B cell (primary cell): ENCODE measurements at regions not wholly inside any gene's neighbourhood (a gene's known extent, or its start where the extent isn't known, plus 50 kb on each side); places are given as distances from the start of the nearest gene placed in this dataset.

Experiments
- ATAC-seq: fragments of 200-7000 bp; cut with Tn5 transposase; one replicate; pipeline ENCODE4 v1.10.0; 2021; ENCODE audit warnings: low read depth, mild to moderate bottlenecking, moderate number of reproducible peaks, moderate library complexity
- CTCF ChIA-PET: fragments of 350-600 bp; sonication (Branson Sonifier 250); formaldehyde crosslinking; loops from one replicate; lab custom pipeline; 2021; ENCODE audit warnings: antibody characterized with exemption, inconsistent platforms; lab: Charles Lee
- POLR2A ChIA-PET: fragments of 350-600 bp; sonication (Branson Sonifier 250); formaldehyde crosslinking; loops from one replicate; lab custom pipeline; 2021; ENCODE audit warnings: antibody characterized with exemption; lab: Charles Lee
- DNase-seq: peaks from one replicate; pipeline ENCODE4 v3.0.0; 2013
- H2AFZ ChIP-seq: 2 replicates; pipeline ENCODE4 v1.6.1; 2012; ENCODE audit warnings: mild to moderate bottlenecking, low read depth, low read length; ENCODE audit not compliant: insufficient read depth, poor library complexity, severe bottlenecking
- H3K27ac ChIP-seq, 2 donors: 1 replicate in 1 of 2; 2 replicates in 1 of 2; pipeline ENCODE4 v1.5.1; 2012 to 2013; ENCODE audit warnings: low read length in 2 of 2, mild to moderate bottlenecking in 2 of 2, moderate library complexity in 1 of 2
- H3K27me3 ChIP-seq, 4 experiments: fragments of 200-600 bp in 1 of 4; sonication (generic) in 1 of 4; replicated peaks in 1 of 4; 1 replicate in 2 of 4; 2 replicates in 2 of 4; pipeline versions ENCODE4 v1.6.1 to v1.7.0; 2013 to 2016; ENCODE audit warnings: low read length in 3 of 4, mild to moderate bottlenecking in 2 of 4, mixed read lengths in 1 of 4, moderate library complexity in 1 of 4; ENCODE audit not compliant: insufficient read depth in 4 of 4, control insufficient read depth in 3 of 4; ENCODE audit errors: control extremely low read depth in 1 of 4
- H3K36me3 ChIP-seq, 2 experiments: replicated peaks in 1 of 2; 1 replicate in 1 of 2; 2 replicates in 1 of 2; pipeline versions ENCODE4 v1.6.1 to v1.7.1; 2013; ENCODE audit warnings: low read length in 1 of 2; ENCODE audit not compliant: insufficient read depth in 2 of 2, control insufficient read depth in 1 of 2; ENCODE audit errors: control extremely low read depth in 1 of 2, extremely low read depth in 1 of 2
- H3K4me1 ChIP-seq, 2 donors: fragments of 200-600 bp in 1 of 2; sonication (generic) in 1 of 2; 1 replicate in 1 of 2; 2 replicates in 1 of 2; pipeline versions ENCODE4 v1.5.1 to v1.6.1; 2013 to 2017; ENCODE audit warnings: low read length in 2 of 2; ENCODE audit not compliant: control insufficient read depth in 2 of 2, insufficient read depth in 2 of 2
- H3K4me2 ChIP-seq: replicated peaks from 2 replicates; pipeline ENCODE3; 2012; ENCODE audit warnings: mild to moderate bottlenecking, low read depth, low read length; ENCODE audit not compliant: poor library complexity, severe bottlenecking
- H3K4me3 ChIP-seq, 5 experiments: fragments of 200-600 bp in 1 of 5; sonication (generic) in 1 of 5; 1 replicate in 3 of 5; 2 replicates in 2 of 5; pipeline versions ENCODE4 v1.5.1 to v1.7.0; 2011 to 2016; ENCODE audit warnings: low read length in 4 of 5, mild to moderate bottlenecking in 4 of 5, low read depth in 2 of 5, control low read depth in 1 of 5, moderate library complexity in 1 of 5; ENCODE audit not compliant: insufficient read depth in 1 of 5; ENCODE audit errors: control extremely low read depth in 1 of 5, extremely low read depth in 1 of 5
- H3K79me2 ChIP-seq: fragments of 200-600 bp; sonication (generic); one replicate; pipeline ENCODE4 v1.6.0; 2016; ENCODE audit warnings: low read length; ENCODE audit not compliant: control insufficient read depth, insufficient read depth
- H3K9ac ChIP-seq: fragments of 200-600 bp; sonication (generic); 2 replicates; pipeline ENCODE4 v1.6.1; 2017; ENCODE audit warnings: mild to moderate bottlenecking, low read length, moderate library complexity
- H3K9me3 ChIP-seq, 3 donors: one replicate each; pipeline versions ENCODE4 v1.6.1 to v1.7.1; 2013; ENCODE audit warnings: low read length in 2 of 3; ENCODE audit not compliant: control insufficient read depth in 2 of 3, insufficient read depth in 1 of 3; ENCODE audit errors: control extremely low read depth in 1 of 3
- H4K20me1 ChIP-seq: 2 replicates; pipeline ENCODE4 v1.6.0; 2012; ENCODE audit warnings: mild to moderate bottlenecking, low read length; ENCODE audit not compliant: insufficient read depth, control insufficient read depth, poor library complexity, severe bottlenecking
- H3K27ac Mint-ChIP-seq: one replicate; pipeline ENCODE4 v1.8.0; 2021; ENCODE audit warnings: mixed read lengths
- H3K27me3 Mint-ChIP-seq: one replicate; pipeline ENCODE4 v1.8.0; 2021; ENCODE audit warnings: mixed read lengths
- H3K4me1 Mint-ChIP-seq: one replicate; pipeline ENCODE4 v1.8.0; 2021; ENCODE audit warnings: mixed read lengths
- H3K4me3 Mint-ChIP-seq: one replicate; pipeline ENCODE4 v1.8.0; 2021; ENCODE audit warnings: mixed read lengths
- H3K9me3 Mint-ChIP-seq: one replicate; pipeline ENCODE4 v1.8.0; 2022; ENCODE audit warnings: mixed read lengths; ENCODE audit not compliant: insufficient read depth
- CTCF ChIP-seq: fragments of 200-600 bp; IDR thresholded peaks from one replicate; pipeline ENCODE4 v1.8.0; 2022; ENCODE audit warnings: antibody characterized with exemption, mild to moderate bottlenecking
- EZH2 ChIP-seq: IDR thresholded peaks from 2 replicates; pipeline ENCODE4 v1.6.1; 2012; ENCODE audit warnings: borderline replicate concordance, low read depth, mild to moderate bottlenecking, moderate library complexity, low read length; ENCODE audit not compliant: insufficient read depth, poor library complexity, severe bottlenecking
- WGBS: methylation state at CpG from one replicate; pipeline ENCODE4 v1.1.5; 2013; ENCODE audit warnings: missing lambda C conversion rate; ENCODE audit not compliant: insufficient coverage; 5-methylcytosine and 5-hydroxymethylcytosine counted together
- intact Hi-C: fragments of 100-400 bp; cut with micrococcal nuclease; formaldehyde crosslinking; loops from one replicate; pipeline ENCODE4 v1.10.0; 2022

GRCh38 chr2:173772205-173772604 is 193.0 kb downstream of the SP3 start:
- no peaks in the 10 kb centered on the region for H4K20me1 ChIP-seq
- no peaks in the 10 kb centered on the region for H3K36me3 ChIP-seq
- H2AFZ ChIP-seq, result no peak overlapping the region
- ChIA-PET CTCF (no interaction called here), POLR2A (no interaction called here)
- 63% methylated on average over 1 of the region's 3 CpGs for WGBS
- no peaks in the 10 kb centered on the region for H3K9me3 Mint-ChIP-seq
- no peaks in the 10 kb centered on the region for H3K4me1 Mint-ChIP-seq
- peaks cover 0 to 6% (median 0%) of the 10 kb centered on the region in 4 experiments for H3K27me3 ChIP-seq
- H3K9ac ChIP-seq, result no peak overlapping the region
- H3K79me2 ChIP-seq, result no peaks in the 10 kb centered on the region
- DNase-seq, result no peak
- H3K4me3 Mint-ChIP-seq, result no peak overlapping the region
- intact Hi-C loops, result no loop called here
- peaks cover 27% of the 10 kb centered on the region for H3K27me3 Mint-ChIP-seq
- H3K4me1 ChIP-seq, result no peaks in the 10 kb centered on the region
- no peak overlapping the region for H3K4me2 ChIP-seq
- no peak overlapping the region for H3K4me3 ChIP-seq
- no peak for ATAC-seq
- H3K27ac Mint-ChIP-seq, result no peak overlapping the region
- H3K9me3 ChIP-seq, result no peaks in the 10 kb centered on the region
- TF ChIP-seq CTCF (no peak), EZH2 (no peak)
- no peak overlapping the region for H3K27ac ChIP-seq

- H3K9me3 Mint-ChIP-seq, result no peaks in the 10 kb centered on the region
- POLR2A ChIA-PET, result no interaction called here
- H3K36me3 ChIP-seq, result no peaks in the 10 kb centered on the region
Measured at GRCh38 chr2:173773076-173773475, 192.1 kb downstream of the SP3 start.

More at GRCh38 chr2:173773076-173773475, 192.1 kb downstream of the SP3 start:
- Histone ChIP-seq H3K9me3 (no peaks in the 10 kb centered on the region), H3K27me3 (peaks cover 0 to 2% (median 0%) of the 10 kb centered on the region in 4 experiments), H3K4me1 (no peaks in the 10 kb centered on the region), H2AFZ (no peak overlapping the region), H3K4me2 (no peak overlapping the region), H4K20me1 (no peaks in the 10 kb centered on the region), H3K4me3 (no peak overlapping the region), H3K79me2 (no peaks in the 10 kb centered on the region), H3K9ac (no peak overlapping the region), H3K27ac (no peak overlapping the region)
- 100% methylated on average over 1 of the region's 4 CpGs for WGBS
- Mint-ChIP-seq H3K27me3 (peaks cover 23% of the 10 kb centered on the region), H3K4me1 (no peaks in the 10 kb centered on the region), H3K27ac (no peak overlapping the region), H3K4me3 (no peak overlapping the region)
- intact Hi-C loops, result no loop called here
- no peak for ATAC-seq
- no peak for TF ChIP-seq CTCF
- TF ChIP-seq EZH2, result no peak
- CTCF ChIA-PET, result no interaction called here
- DNase-seq, result no peak
